HUES6 (cell line): ENCODE measurements at regions not wholly inside any gene's neighbourhood (a gene's known extent, or its start where the extent isn't known, plus 50 kb on each side); places are given as distances from the start of the nearest gene placed in this dataset.

Source experiments
- H3K27ac ChIP-seq: 2 replicates; pipeline ENCODE4 v1.7.0; 2013; ENCODE audit warnings: low read depth, mild to moderate bottlenecking, low read length, inconsistent platforms
- H3K27me3 ChIP-seq: 2 replicates; pipeline ENCODE4 v1.6.1; 2013; ENCODE audit warnings: low read length; ENCODE audit not compliant: control insufficient read depth, insufficient read depth
- H3K36me3 ChIP-seq: 2 replicates; pipeline ENCODE4 v1.6.1; 2013; ENCODE audit warnings: low read length; ENCODE audit not compliant: control insufficient read depth, insufficient read depth
- H3K4me1 ChIP-seq: 2 replicates; pipeline ENCODE4 v1.6.1; 2013; ENCODE audit warnings: low read length; ENCODE audit not compliant: control insufficient read depth, insufficient read depth
- H3K4me3 ChIP-seq: 2 replicates; pipeline ENCODE4 v1.5.1; 2013; ENCODE audit warnings: low read depth, low read length
- H3K9ac ChIP-seq: one replicate; pipeline ENCODE4 v1.6.1; 2013; ENCODE audit warnings: mild to moderate bottlenecking, low read length
- H3K9me3 ChIP-seq: 2 replicates; pipeline ENCODE4 v1.6.1; 2013; ENCODE audit warnings: low read depth, low read length; ENCODE audit not compliant: control insufficient read depth, insufficient read depth

GRCh38 chrX:94424456-94424855 lies 750.5 kb downstream of the FAM133A start:
- no peaks in the 10 kb centered on the region; the same call in 1 of the 2 replicates for H3K36me3 ChIP-seq
- no peaks in the 10 kb centered on the region for H3K4me1 ChIP-seq
- H3K9ac ChIP-seq, result no peak overlapping the region
- no peak overlapping the region for H3K27ac ChIP-seq
- H3K27me3 ChIP-seq, result no peaks in the 10 kb centered on the region
- H3K9me3 ChIP-seq, result peaks cover 5% of the 10 kb centered on the region
- H3K4me3 ChIP-seq, result no peak overlapping the region

GRCh38 chrX:94430091-94430490 lies 756.1 kb downstream of the FAM133A start:
- Histone ChIP-seq H3K9ac (no peak overlapping the region), H3K4me1 (no peaks in the 10 kb centered on the region), H3K27ac (no peak overlapping the region), H3K9me3 (no peaks in the 10 kb centered on the region), H3K4me3 (no peak overlapping the region), H3K27me3 (no peaks in the 10 kb centered on the region), H3K36me3 (no peaks in the 10 kb centered on the region)

- Histone ChIP-seq H3K27ac (no peak overlapping the region), H3K4me3 (no peak overlapping the region), H3K9ac (no peak overlapping the region)
Measured at GRCh38 chrX:94435799-94436198, 761.8 kb downstream of the FAM133A start.

GRCh38 chrX:94454159-94454558 lies 780.2 kb downstream of the FAM133A start:
- Histone ChIP-seq H3K36me3 (no peaks in the 10 kb centered on the region), H3K27me3 (no peaks in the 10 kb centered on the region), H3K9ac (peak overlapping the region; percentile 64), H3K27ac (peak overlapping the region; percentile 93), H3K4me3 (no peak overlapping the region), H3K4me1 (peaks cover 48% of the 10 kb centered on the region), H3K9me3 (peaks cover 11% of the 10 kb centered on the region)

More at GRCh38 chrX:94435799-94436198, 761.8 kb downstream of the FAM133A start:
- Histone ChIP-seq H3K9me3 (peaks cover 13% of the 10 kb centered on the region; the same call in 1 of the 2 replicates), H3K36me3 (no peaks in the 10 kb centered on the region), H3K27me3 (no peaks in the 10 kb centered on the region), H3K4me1 (no peaks in the 10 kb centered on the region)

GRCh38 chrX:94454606-94455005 lies 780.6 kb downstream of the FAM133A start:
- Histone ChIP-seq H3K27ac (peak overlapping the region; percentile 93), H3K27me3 (no peaks in the 10 kb centered on the region), H3K4me3 (no peak overlapping the region), H3K4me1 (peaks cover 48% of the 10 kb centered on the region), H3K9me3 (peaks cover 7% of the 10 kb centered on the region), H3K9ac (peak overlapping the region; percentile 64), H3K36me3 (no peaks in the 10 kb centered on the region)

GRCh38 chrX:94455782-94456181 lies 781.8 kb downstream of the FAM133A start:
- H3K27ac ChIP-seq, result peak overlapping the region; percentile 93
- no peaks in the 10 kb centered on the region for H3K27me3 ChIP-seq
- H3K4me1 ChIP-seq, result peaks cover 48% of the 10 kb centered on the region
- H3K4me3 ChIP-seq, result no peak overlapping the region
- H3K9ac ChIP-seq, result peak overlapping the region; percentile 47
- peaks cover 2% of the 10 kb centered on the region; the same call in 1 of the 2 replicates for H3K9me3 ChIP-seq
- H3K36me3 ChIP-seq, result no peaks in the 10 kb centered on the region

GRCh38 chrX:94492541-94492940 lies 818.5 kb downstream of the FAM133A start:
- Histone ChIP-seq H3K36me3 (no peaks in the 10 kb centered on the region), H3K4me1 (peaks cover 12% of the 10 kb centered on the region; the same call in 1 of the 2 replicates), H3K4me3 (no peak overlapping the region; the same call in 1 of the 2 replicates), H3K9ac (no peak overlapping the region), H3K27me3 (no peaks in the 10 kb centered on the region), H3K9me3 (peaks cover 22% of the 10 kb centered on the region), H3K27ac (no peak overlapping the region)

- Histone ChIP-seq H3K4me1 (peaks cover 15% of the 10 kb centered on the region), H3K27me3 (no peaks in the 10 kb centered on the region), H3K9ac (no peak overlapping the region), H3K9me3 (peaks cover 19% of the 10 kb centered on the region), H3K4me3 (no peak overlapping the region), H3K36me3 (no peaks in the 10 kb centered on the region), H3K27ac (no peak overlapping the region)
Measured at GRCh38 chrX:94493405-94493804, 819.4 kb downstream of the FAM133A start.

- no peaks in the 10 kb centered on the region for H3K4me1 ChIP-seq
- H3K4me3 ChIP-seq, result no peak overlapping the region
- H3K9ac ChIP-seq, result no peak overlapping the region
- H3K36me3 ChIP-seq, result no peaks in the 10 kb centered on the region
- H3K27ac ChIP-seq, result no peak overlapping the region
- H3K9me3 ChIP-seq, result no peaks in the 10 kb centered on the region
- no peaks in the 10 kb centered on the region for H3K27me3 ChIP-seq
Measured at GRCh38 chrX:94511564-94511963, 837.6 kb downstream of the FAM133A start.

GRCh38 chrX:94515009-94515408 lies 841.0 kb downstream of the FAM133A start:
- Histone ChIP-seq H3K27ac (no peak overlapping the region), H3K9me3 (peaks cover 11% of the 10 kb centered on the region), H3K4me3 (no peak overlapping the region), H3K4me1 (no peaks in the 10 kb centered on the region), H3K36me3 (no peaks in the 10 kb centered on the region), H3K27me3 (no peaks in the 10 kb centered on the region), H3K9ac (no peak overlapping the region)

GRCh38 chrX:94524867-94525266 lies 850.9 kb downstream of the FAM133A start:
- no peak overlapping the region for H3K4me3 ChIP-seq
- no peaks in the 10 kb centered on the region for H3K4me1 ChIP-seq
- peaks cover 3% of the 10 kb centered on the region; the same call in 1 of the 2 replicates for H3K36me3 ChIP-seq
- no peaks in the 10 kb centered on the region for H3K27me3 ChIP-seq
- peaks cover 46% of the 10 kb centered on the region for H3K9me3 ChIP-seq
- H3K9ac ChIP-seq, result no peak overlapping the region
- no peak overlapping the region for H3K27ac ChIP-seq

- Histone ChIP-seq H3K9ac (no peak overlapping the region), H3K9me3 (peaks cover 2% of the 10 kb centered on the region; the same call in 1 of the 2 replicates), H3K4me1 (no peaks in the 10 kb centered on the region), H3K27ac (no peak overlapping the region), H3K36me3 (no peaks in the 10 kb centered on the region), H3K27me3 (no peaks in the 10 kb centered on the region), H3K4me3 (no peak overlapping the region)
Measured at GRCh38 chrX:94545722-94546121, 871.7 kb downstream of the FAM133A start.
